ENCODE measurements at regions not wholly inside any gene's neighbourhood (a gene's known extent, or its start where the extent isn't known, plus 50 kb on each side); places are given as distances from the start of the nearest gene placed in this dataset.
A peak's percentile ranks its signal among the peaks of the same experiment; 100 is the strongest.
"Not testable (repeated sequence)": the region's sequence is repeated elsewhere in the genome, so short reads cannot be mapped to it uniquely, and the experiment has no call there.

DNA sequence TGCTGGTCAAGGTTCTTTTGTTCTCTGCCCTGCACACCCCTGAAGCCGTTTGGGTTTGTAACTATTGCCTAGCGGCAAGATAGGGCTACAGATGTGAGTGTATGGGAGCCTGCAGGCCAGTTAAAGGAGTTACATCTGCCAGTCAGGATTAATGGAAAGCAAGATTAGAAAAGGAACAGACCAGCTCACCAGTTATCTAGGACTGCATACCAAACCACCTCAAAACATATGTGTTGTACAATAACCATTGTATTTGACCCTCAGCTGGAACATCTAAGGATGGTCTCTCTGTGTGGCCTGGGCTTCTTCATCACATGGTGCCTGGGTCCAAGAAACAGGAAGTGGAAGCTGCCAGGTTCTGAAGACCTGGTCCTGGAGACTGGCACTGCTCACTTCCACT lies 52.5 kb upstream of the FBXO28 start:
- ATAC-seq (replicated peaks) (peak in 1 of 2 donors; percentile 31), DNase-seq (no peak)
- H3K9me3 Mint-ChIP-seq = no peaks in the 10 kb centered on the region
- no peak overlapping the region for H3K27ac Mint-ChIP-seq
- H3K4me3 Mint-ChIP-seq = no peak overlapping the region
- peaks cover 2 to 6% of the 10 kb centered on the region in 2 donors for H3K4me1 Mint-ChIP-seq
- peaks cover 0 to 5% of the 10 kb centered on the region in 2 donors for H3K27me3 Mint-ChIP-seq
- H3K36me3 Mint-ChIP-seq = no peaks in the 10 kb centered on the region

DNA sequence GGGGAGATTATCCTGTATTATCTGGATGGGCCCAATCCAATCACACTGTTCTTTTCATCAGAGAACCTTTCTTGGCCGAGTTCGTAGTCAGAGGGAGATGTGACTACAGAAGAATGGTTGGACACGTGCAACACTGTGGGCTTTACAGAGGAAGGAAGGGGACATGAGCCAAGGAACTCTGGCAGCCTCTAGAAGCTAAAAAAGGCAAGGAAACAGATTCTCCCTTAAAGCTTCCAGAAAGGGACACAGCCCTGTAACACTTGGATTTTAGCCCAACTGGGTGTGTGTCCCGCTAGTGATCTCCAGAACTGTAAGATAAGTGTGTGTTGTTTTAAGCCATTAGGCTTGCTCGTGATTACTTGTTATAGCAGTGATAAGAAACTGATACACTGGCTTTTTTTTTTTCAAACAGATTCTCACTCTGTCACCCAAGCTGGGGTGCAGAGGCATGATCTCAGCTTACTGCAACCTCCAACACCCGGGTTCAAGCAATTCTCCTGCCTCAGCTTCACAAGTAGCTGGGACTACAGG lies 53.9 kb upstream of the FBXO28 start:
- Mint-ChIP-seq H3K4me3 (no peak overlapping the region), H3K27me3 (peaks cover 0 to 5% of the 10 kb centered on the region in 2 donors), H3K27ac (no peak overlapping the region), H3K36me3 (no peaks in the 10 kb centered on the region), H3K9me3 (no peaks in the 10 kb centered on the region), H3K4me1 (peaks cover 0 to under 1% of the 10 kb centered on the region in 2 donors)
- DNase-seq = no peak
- no peak for ATAC-seq (replicated peaks)

DNA sequence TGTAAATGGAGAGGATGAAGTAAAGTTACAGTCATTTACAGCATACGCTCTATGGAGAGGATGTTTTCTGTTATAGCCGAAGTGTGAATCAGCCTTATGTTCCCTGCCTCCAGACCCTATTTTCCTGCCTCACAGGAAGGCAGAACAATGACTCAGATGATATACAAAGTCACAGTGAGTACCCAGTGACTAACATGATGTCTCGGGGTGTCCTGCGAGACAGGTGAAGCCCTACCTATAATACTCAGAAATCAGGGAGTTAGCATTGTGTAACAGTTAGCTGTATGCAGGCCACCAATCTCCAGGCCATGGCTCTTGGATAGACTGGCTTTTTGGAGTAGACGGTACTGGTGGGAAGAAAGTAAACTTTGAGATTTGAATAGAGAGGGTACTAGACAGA lies 55.6 kb upstream of the FBXO28 start:
- DNase-seq = no peak
- ATAC-seq (replicated peaks) = no peak
- Mint-ChIP-seq H3K4me3 (no peak overlapping the region), H3K4me1 (no peaks in the 10 kb centered on the region), H3K27ac (no peak overlapping the region), H3K27me3 (peaks cover 0 to 10% of the 10 kb centered on the region in 2 donors), H3K36me3 (peaks cover 0 to 3% of the 10 kb centered on the region in 2 donors), H3K9me3 (peaks cover 2 to 4% of the 10 kb centered on the region in 2 donors)

DNA sequence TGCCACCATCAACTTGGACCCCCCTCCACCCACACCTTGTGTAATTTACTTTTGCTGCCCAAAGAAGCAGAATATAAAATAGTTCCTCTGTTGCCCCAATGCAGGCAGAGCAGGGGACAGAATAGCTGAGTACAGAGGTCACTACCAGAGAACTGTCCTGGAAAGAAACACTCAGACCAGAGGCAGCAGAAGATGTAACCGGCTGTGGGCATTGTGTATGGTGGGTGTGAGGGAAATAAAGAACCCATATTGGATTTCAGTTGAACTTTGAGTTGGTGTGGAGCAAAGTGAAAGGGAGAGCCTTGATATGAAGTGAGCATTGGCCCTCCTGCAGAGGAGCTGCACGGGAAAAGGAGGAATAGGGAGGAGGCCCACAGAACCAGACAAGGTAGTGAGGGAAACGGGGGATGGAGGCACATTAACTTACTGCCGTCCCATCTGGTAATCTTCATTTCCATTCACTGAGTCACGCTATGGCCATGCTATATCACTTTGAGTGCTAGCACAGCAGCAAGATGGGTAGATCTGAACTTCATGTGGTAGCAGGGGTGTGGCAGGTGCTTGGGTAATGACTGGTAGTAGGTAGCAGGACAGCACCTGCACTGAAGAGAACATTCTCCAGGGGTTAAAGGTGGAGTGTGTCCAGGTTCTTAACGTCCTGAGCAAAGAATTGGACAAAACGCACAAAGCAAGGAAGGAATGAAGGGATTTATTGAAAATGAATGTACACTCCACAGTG lies 56.3 kb upstream of the FBXO28 start:
- ATAC-seq (replicated peaks) (no peak), DNase-seq (no peak)
- Mint-ChIP-seq H3K27ac (no peak overlapping the region), H3K4me1 (no peaks in the 10 kb centered on the region), H3K4me3 (no peak overlapping the region), H3K27me3 (peaks cover 0 to 16% of the 10 kb centered on the region in 2 donors), H3K9me3 (peaks cover 2 to 4% of the 10 kb centered on the region in 2 donors), H3K36me3 (peaks cover 0 to 3% of the 10 kb centered on the region in 2 donors)

DNA sequence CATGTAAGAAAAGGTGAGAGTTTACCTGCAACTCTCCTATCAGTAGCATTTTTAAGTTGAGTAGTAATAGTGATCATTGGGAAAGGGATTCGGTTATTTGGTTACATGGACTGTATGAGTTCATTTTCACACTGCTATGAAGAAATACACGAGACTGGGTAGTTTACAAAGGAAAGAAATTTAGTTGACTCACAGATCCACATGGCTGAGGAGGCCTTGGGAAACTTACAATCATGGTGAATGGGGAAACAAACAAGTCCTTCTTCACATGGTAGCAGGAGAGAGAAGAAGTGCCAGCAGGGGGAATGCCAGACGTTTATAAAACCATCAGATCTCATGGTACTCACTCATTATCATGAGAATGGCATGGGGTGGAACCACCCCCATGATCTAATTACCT lies 59.3 kb upstream of the FBXO28 start:
- DNase-seq (no peak), ATAC-seq (replicated peaks) (no peak)
- Mint-ChIP-seq H3K27me3 (peaks cover 0 to 19% of the 10 kb centered on the region in 2 donors), H3K9me3 (peaks cover 2 to 4% of the 10 kb centered on the region in 2 donors), H3K4me3 (no peak overlapping the region), H3K36me3 (peaks cover 0 to 3% of the 10 kb centered on the region in 2 donors), H3K4me1 (no peaks in the 10 kb centered on the region), H3K27ac (no peak overlapping the region)

DNA sequence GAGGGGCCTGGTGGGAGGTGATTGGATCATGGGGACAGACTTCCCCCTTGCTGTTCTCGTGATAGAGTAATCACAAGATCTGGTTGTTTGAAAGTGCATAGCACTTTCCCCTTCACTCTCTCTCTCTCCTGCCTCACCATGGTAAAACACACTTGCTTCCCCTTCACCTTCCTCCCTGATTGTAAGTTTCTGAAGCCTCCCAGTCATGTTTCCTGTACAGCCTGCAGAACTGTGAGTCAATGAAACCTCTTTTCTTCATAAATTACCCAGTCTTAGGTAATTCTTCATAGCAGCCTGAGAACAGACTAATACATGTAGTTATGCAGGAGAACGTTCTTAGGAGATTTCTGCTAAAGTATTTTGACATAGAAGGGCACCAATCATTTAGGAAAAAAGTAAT lies 59.9 kb upstream of the FBXO28 start:
- Mint-ChIP-seq H3K36me3 (peaks cover 0 to 3% of the 10 kb centered on the region in 2 donors), H3K27ac (no peak overlapping the region), H3K9me3 (peaks cover 2 to 4% of the 10 kb centered on the region in 2 donors), H3K4me1 (no peaks in the 10 kb centered on the region), H3K4me3 (no peak overlapping the region), H3K27me3 (peaks cover 0 to 20% of the 10 kb centered on the region in 2 donors)
- ATAC-seq (replicated peaks) (no peak), DNase-seq (no peak)

DNA sequence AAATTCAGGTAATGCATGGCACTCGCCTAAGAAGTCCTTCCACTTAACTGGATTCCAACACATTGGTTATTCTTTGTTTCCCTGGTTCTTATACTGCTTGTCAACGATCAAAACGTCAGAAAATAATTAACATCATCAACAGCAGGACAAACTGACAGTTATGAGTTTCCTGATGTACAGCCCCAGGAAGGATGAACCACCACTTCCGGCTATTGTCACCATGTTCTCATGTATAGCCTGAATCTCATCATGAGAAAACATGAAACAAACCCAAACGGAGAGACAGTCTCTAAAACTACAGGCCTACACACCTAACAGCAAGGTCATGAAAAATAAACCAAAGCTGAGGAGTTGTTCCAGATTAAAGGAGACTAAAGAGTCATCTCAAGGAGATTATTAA lies 60.5 kb upstream of the FBXO28 start:
- ATAC-seq (replicated peaks) (no peak), DNase-seq (no peak)
- H3K27me3 Mint-ChIP-seq = peaks cover 0 to 20% of the 10 kb centered on the region in 2 donors
- peaks cover 0 to 3% of the 10 kb centered on the region in 2 donors for H3K36me3 Mint-ChIP-seq
- no peak overlapping the region for H3K4me3 Mint-ChIP-seq
- H3K9me3 Mint-ChIP-seq = peaks cover 2 to 4% of the 10 kb centered on the region in 2 donors
- no peaks in the 10 kb centered on the region for H3K4me1 Mint-ChIP-seq
- H3K27ac Mint-ChIP-seq = no peak overlapping the region

DNA sequence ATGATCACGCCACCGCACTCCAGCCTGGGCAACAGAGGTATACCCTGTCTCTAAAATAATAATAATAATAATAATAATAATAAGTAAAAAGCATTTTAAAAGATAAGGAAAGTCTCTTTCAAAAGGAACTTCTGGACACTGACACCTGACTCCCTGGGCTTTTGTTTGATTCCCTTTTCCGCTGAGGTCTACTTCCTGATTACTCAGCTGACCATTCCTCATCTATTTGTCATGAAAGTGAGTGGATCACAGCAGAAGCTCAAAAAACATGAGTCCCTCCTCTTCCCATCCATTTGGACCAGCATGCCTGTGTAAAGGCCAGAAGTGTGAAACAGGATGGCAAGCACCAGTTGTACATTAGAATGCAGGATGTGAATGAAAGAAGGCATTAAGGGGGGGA lies 61.1 kb upstream of the FBXO28 start:
- Mint-ChIP-seq H3K27ac (no peak overlapping the region), H3K36me3 (peaks cover 0 to 3% of the 10 kb centered on the region in 2 donors), H3K4me3 (no peak overlapping the region), H3K4me1 (no peaks in the 10 kb centered on the region), H3K9me3 (peaks cover 2 to 4% of the 10 kb centered on the region in 2 donors), H3K27me3 (peaks cover 6 to 20% of the 10 kb centered on the region in 2 donors)
- no peak for DNase-seq
- no peak for ATAC-seq (replicated peaks)

DNA sequence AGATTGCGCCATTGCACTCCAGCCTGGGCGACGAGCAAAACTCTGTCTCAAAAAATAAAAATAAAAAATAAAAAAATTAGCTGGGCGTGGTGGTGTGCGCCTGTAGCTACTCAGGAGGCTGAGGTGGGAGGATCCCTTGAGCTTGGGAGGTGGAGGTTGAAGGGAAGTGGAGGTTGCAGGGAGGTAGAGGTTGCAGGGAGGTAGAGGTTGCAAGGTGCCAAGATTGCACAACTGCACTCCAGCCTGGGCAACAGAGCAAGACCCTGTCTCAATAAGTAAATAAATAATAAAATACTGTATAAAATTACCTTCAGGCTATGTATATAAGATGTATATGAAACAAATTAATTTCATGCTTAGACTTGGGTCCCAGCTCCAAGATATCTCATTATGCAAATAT lies 62.1 kb upstream of the FBXO28 start:
- H3K4me3 Mint-ChIP-seq; H3K27ac Mint-ChIP-seq; H3K4me1 Mint-ChIP-seq; ATAC-seq (replicated peaks); DNase-seq; H3K36me3 Mint-ChIP-seq; H3K9me3 Mint-ChIP-seq: not testable (repeated sequence)
- peaks cover 6 to 18% of the 10 kb centered on the region in 2 donors for H3K27me3 Mint-ChIP-seq

DNA sequence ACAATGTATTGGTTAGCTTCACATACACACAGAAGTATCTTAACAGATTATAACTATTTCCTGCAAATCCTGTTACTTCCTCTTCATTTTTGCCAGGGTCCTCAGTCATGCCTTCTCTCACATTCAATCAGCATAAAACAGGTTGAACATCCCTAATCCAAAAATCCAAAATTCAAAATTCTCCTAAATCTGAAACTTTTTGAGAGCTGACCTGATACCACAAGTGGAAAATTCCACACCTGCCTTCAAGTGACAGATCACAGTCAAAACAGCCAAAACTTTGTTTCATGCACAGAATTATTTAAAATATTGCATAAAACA lies 62.9 kb upstream of the FBXO28 start:
- Mint-ChIP-seq H3K36me3 (peaks cover 0 to 3% of the 10 kb centered on the region in 2 donors), H3K4me1 (no peaks in the 10 kb centered on the region), H3K27me3 (peaks cover 7 to 15% of the 10 kb centered on the region in 2 donors), H3K4me3 (no peak overlapping the region), H3K9me3 (peaks cover 2 to 4% of the 10 kb centered on the region in 2 donors), H3K27ac (no peak overlapping the region)
- DNase-seq (no peak), ATAC-seq (replicated peaks) (no peak)

DNA sequence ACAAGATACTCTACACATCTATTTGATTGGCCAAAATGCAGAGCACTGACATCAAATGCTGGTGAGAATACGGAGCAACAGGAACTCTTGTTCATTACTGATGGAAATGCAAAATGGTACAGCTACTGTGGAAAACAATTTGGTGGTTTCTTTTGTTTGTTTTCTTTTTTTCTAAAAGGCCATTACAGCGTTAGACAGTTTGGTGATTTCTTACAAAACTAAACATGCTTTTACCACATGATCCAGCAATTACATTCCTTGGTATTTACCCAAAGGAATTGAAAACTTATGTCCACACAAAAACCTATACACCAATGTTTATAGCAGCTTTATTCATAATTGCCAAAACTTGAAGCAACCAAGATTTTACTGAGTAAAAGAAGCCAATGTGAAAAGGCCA lies 66.4 kb upstream of the FBXO28 start:
- Mint-ChIP-seq H3K27ac (no peak overlapping the region), H3K36me3 (no peaks in the 10 kb centered on the region), H3K4me3 (no peak overlapping the region), H3K4me1 (no peaks in the 10 kb centered on the region), H3K9me3 (no peaks in the 10 kb centered on the region), H3K27me3 (peaks cover 17 to 30% of the 10 kb centered on the region in 2 donors)
- DNase-seq (no peak), ATAC-seq (replicated peaks) (no peak)

DNA sequence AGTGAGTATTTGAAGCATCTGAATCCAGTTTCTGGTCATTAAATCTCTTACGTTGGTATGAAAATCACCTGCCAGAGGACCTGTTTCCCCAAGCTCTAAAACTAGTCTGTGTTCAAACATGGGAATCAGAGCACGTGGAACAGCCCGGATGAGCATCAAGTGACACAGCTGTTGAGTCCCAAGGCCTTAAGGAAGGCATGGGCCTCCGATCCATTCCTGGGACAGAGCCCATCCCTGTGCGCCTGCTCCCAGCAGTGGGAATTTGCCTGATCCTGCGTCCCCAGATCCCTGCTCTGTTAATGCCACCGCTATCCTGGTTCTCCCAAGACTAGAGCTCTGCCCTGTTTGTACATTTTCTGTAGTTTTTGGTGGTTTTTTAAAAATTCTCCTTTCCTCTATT lies 68.4 kb upstream of the FBXO28 start:
- Mint-ChIP-seq H3K9me3 (no peaks in the 10 kb centered on the region), H3K36me3 (no peaks in the 10 kb centered on the region), H3K27me3 (peaks cover 25 to 41% of the 10 kb centered on the region in 2 donors), H3K4me1 (no peaks in the 10 kb centered on the region), H3K4me3 (no peak overlapping the region), H3K27ac (no peak overlapping the region)
- DNase-seq (no peak), ATAC-seq (replicated peaks) (no peak)

DNA sequence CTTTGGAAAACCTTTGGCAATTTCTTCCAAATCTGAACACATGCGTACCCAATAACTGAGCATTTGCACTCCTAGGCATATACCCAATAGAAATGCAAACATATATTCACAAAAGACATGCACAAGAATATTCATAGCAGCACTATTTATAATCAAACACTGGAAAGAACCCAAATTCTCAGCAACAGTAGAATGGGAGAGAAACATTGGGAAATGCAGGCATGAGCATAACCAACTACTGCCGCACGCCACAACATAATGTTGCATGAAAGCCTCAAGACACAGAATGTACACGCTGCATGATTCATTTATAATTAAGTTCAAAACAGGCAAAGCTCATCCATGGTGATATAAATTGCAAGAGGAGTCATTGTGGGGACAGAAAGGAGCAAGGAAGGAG lies 69.5 kb upstream of the FBXO28 start:
- Mint-ChIP-seq H3K9me3 (no peaks in the 10 kb centered on the region), H3K27me3 (peaks cover 21 to 41% of the 10 kb centered on the region in 2 donors), H3K4me1 (no peaks in the 10 kb centered on the region), H3K4me3 (no peak overlapping the region), H3K27ac (no peak overlapping the region), H3K36me3 (no peaks in the 10 kb centered on the region)
- ATAC-seq (replicated peaks) = no peak
- DNase-seq = no peak

DNA sequence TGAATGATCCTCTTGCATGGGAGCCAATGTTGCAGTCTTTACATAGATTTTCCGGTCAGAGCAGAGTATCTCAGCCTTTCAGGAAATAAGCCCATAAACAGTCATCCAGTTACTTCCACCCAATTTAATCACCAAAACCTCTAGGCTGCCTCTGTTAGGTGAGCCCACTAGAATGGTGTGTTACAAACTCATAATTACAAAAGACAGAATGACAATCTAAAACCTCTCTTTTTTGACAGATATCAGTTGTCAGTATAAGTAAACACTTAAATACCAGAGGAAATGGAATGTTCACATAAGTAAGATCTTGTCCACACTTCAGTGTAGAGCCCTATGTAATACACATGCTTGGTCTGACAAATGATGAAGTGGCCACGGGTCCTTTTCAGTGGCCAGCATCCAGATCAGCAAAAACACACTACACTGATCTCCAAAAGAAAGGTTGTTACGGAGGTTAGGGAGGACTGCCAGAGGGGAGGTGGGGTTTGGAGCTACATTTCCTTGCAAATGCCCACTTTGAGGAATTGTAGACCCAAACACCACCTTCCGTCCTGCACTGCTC lies 71.3 kb upstream of the FBXO28 start:
- no peaks in the 10 kb centered on the region for H3K36me3 Mint-ChIP-seq
- no peaks in the 10 kb centered on the region for H3K9me3 Mint-ChIP-seq
- no peak overlapping the region for H3K27ac Mint-ChIP-seq
- H3K4me3 Mint-ChIP-seq = no peak overlapping the region
- peaks cover 21 to 35% of the 10 kb centered on the region in 2 donors for H3K27me3 Mint-ChIP-seq
- no peaks in the 10 kb centered on the region for H3K4me1 Mint-ChIP-seq
- ATAC-seq (replicated peaks) = no peak
- no peak for DNase-seq

DNA sequence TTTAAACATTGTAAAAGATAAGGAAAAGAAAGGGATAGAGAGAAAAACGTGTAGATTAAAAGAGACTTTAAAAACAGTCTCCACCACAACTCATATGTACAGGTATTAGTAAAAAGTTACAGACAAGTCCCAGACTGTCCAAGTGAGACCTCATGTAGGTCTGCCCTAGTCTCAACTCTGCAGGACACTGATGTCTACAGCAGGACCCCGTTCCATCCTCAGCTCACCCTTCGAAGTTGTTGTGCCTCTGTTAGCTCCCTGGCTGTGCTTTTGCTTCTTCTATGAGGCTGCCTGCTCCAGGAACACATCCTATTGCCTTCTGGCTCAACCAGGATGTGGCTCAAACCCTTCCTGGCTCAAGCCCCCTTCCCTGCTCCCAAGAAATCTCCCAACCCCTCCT lies 72.9 kb upstream of the FBXO28 start:
- Mint-ChIP-seq H3K27ac (no peak overlapping the region), H3K36me3 (no peaks in the 10 kb centered on the region), H3K4me1 (no peaks in the 10 kb centered on the region), H3K4me3 (no peak overlapping the region), H3K9me3 (no peaks in the 10 kb centered on the region), H3K27me3 (peaks cover 21 to 34% of the 10 kb centered on the region in 2 donors)
- ATAC-seq (replicated peaks) = no peak
- no peak for DNase-seq
